COLO668 (cell line): ENCODE measurements at regions not wholly inside any gene's neighbourhood (a gene's known extent, or its start where the extent isn't known, plus 50 kb on each side); places are given as distances from the start of the nearest gene placed in this dataset.

ENCODE experiments used
- DNase-seq: peaks from one replicate; lab custom pipeline; 2025; ENCODE audit not compliant: unreplicated experiment; lab: John Stamatoyannopoulos, UW

DNA sequence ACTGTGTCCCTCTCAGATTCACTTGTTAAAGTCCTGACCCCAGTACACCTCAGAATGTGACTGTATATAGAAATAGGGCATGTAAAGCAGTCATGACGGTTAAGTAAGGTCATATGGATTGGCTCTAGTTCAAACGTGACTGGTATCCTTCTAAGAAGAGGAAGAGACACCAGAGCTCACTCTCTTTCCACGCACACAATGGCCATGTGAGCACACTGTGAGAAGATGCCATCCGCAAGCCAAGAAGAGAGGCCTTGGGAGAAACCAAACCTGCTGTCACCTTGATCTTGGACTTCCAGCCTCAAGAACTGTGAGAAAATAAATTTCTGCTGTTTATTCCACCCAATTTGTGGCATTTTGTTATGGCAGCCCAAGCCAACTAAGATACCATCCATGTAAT, 56.8 kb upstream of the IRF2BP2 start:
- no peak for DNase-seq

DNA sequence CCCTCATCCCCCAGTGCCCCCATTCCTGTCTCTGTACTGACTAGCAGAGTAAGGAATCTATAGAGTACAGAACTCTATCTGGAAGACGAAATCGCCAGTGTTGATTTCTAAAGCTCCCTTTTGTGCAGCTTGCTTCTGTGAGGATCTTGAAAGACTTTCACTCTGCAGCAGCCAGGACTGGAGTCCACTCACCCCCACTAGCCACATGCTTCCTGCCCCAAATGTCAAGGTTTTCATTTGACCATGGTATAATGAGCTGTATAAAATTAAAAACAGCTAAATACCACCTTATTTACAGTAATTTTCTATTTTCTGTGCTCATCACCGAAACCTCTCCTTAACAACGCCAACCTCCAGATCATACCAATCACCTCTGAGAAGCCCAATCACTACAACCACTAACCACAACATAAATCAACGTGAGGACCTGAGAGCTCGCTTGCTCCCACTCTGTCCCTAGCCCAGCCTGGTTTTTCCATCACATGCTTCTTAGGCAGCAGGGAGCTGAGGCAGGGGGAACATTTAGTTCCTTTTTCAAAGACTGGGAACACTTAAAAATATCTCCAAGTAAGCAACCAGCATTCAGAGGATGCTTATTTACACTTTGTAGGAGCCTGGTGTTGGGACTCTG, 56.1 kb upstream of the IRF2BP2 start:
- DNase-seq = no peak

DNA sequence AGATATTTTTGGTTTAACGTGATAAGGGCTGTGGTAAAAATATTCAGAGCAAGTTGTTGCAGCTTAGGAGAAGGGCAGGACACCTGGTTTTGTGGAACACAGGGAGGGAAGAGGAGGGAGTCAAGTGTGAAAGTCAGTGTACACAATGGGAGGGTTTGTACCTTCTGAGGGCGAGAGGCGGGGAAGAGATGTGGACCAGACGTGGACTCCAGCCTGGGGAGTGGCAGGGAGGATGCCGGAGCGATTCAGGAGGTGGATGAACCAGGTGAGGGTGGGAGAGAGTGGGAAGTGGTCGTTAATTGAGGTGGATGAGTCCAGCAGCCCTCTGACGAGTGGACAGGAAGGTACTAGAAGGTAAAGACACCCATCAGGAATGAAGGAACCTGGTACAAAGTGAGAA, 52.2 kb upstream of the IRF2BP2 start:
- no peak for DNase-seq

DNA sequence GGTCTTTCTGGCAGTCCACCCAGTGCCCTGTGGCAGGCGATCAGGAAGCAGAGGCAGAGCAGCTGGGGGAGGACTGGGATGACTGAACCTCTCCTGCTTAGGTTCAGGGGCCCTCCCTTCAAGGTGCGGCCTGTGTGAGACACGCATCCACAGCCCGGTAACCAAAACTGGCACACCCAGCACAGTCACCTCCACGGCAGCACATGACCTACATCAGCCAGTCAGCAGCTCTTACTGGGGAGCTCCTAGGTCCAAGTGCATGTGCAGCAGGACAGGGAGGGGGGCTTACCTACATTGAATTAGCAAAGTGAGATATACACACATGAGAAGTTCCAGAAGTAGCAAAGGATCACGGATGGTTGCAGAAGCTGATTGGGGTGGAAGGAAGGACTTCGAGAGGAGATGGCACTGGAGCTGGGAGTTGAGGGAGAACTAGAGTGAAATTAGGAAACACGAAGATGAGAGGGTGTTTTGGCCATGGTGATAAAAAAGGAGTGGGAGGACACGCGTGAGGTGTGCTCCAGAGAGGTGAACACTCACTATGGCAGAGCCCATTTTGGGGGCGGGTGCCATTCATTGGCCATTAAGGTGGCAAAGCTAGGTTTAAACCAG, 51.4 kb upstream of the IRF2BP2 start:
- DNase-seq = no peak

DNA sequence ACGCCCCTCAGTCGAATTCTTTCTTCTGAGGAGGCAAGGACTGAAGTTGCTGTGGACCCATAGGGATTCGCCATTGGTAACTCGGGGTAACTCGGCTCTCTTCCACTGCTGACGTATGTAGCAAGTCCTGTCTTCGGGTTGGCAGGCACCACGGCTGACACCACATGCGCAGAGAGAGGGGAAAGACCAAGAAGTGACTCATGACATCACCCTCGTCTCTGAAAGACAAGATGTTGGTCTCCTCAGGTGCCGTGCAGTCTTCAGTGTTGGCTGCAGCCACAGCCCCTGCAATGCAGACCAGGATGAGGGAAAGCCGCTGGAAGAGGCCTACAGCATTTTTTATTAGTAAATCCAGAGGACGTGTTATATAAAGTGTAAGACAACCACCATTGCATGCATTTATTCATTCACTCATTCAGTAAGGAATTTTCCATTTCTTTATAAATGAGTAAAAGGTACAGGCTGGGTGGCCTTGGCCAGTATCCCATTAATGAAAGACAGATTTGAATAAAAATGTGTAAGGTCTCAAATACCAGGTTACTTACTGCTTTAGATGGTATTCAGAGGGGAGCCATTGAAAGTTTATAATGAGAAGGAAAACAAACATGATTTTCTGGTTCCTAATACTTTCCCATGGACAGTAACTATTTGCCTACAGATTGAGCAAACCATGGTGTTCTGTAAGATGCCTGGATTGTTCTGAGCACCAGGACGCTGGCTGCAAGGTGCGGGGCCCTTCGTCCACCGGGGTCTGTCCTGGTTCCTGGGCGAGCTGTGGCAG, 50.7 kb upstream of the IRF2BP2 start:
- DNase-seq = no peak
